OCI-LY1 (cell line): ENCODE measurements at regions not wholly inside any gene's neighbourhood (a gene's known extent, or its start where the extent isn't known, plus 50 kb on each side); places are given as distances from the start of the nearest gene placed in this dataset.

Experiments used
- CTCF ChIP-seq: fragments of 200-600 bp; sonication (generic), shearing (Covaris generic); IDR thresholded peaks from 2 replicates; pipeline ENCODE4 v1.5.1; 2017; ENCODE audit warnings: mild to moderate bottlenecking, antibody characterized with exemption, low read length, moderate library complexity, mixed read lengths
- EZH2 ChIP-seq: fragments of 200-600 bp; sonication (generic), shearing (Covaris generic); IDR thresholded peaks from 2 replicates; pipeline ENCODE4 v1.8.0; 2017; ENCODE audit warnings: borderline replicate concordance, mixed run types, mild to moderate bottlenecking, antibody characterized with exemption, low read length, moderate library complexity, mixed read lengths

- TF ChIP-seq CTCF = no peak
- TF ChIP-seq EZH2 = no peak
Observed at GRCh38 chr2:39532933-39533332, 95.8 kb upstream of the MAP4K3 start.
